Immature natural killer cell (primary cell): ENCODE measurements at regions not wholly inside any gene's neighbourhood (a gene's known extent, or its start where the extent isn't known, plus 50 kb on each side); places are given as distances from the start of the nearest gene placed in this dataset.

Experiments used
- DNase-seq, 3 donors: peaks; one replicate each; pipeline ENCODE4 v3.0.0; 2022; ENCODE audit warnings: mixed read lengths in 1 of 3
- H3K27ac Mint-ChIP-seq, 6 donors: one replicate each; pipeline ENCODE4 v1.8.0; 2020; ENCODE audit warnings: mixed read lengths in 6 of 6, mild to moderate bottlenecking in 5 of 6, inconsistent platforms in 4 of 6, moderate library complexity in 3 of 6
- H3K27me3 Mint-ChIP-seq, 3 donors: one replicate each; pipeline ENCODE4 v1.8.0; 2020 to 2021; ENCODE audit warnings: low read depth in 3 of 3, mild to moderate bottlenecking in 3 of 3, mixed read lengths in 3 of 3, moderate library complexity in 3 of 3, inconsistent platforms in 1 of 3
- H3K36me3 Mint-ChIP-seq, 3 donors: one replicate each; pipeline ENCODE4 v1.8.0; 2020; ENCODE audit warnings: mixed read lengths in 3 of 3, inconsistent platforms in 2 of 3, mild to moderate bottlenecking in 2 of 3
- H3K4me1 Mint-ChIP-seq, 2 donors: one replicate each; pipeline ENCODE4 v1.8.0; 2020; ENCODE audit warnings: inconsistent platforms in 2 of 2, mild to moderate bottlenecking in 2 of 2, mixed read lengths in 2 of 2, moderate library complexity in 1 of 2
- H3K4me3 Mint-ChIP-seq, 5 donors: one replicate each; pipeline ENCODE4 v1.8.0; 2020; ENCODE audit warnings: mild to moderate bottlenecking in 5 of 5, mixed read lengths in 5 of 5, inconsistent platforms in 3 of 5, moderate library complexity in 3 of 5
- H3K9me3 Mint-ChIP-seq, 6 donors: one replicate each; pipeline ENCODE4 v1.8.0; 2020; ENCODE audit warnings: mild to moderate bottlenecking in 6 of 6, mixed read lengths in 6 of 6, inconsistent platforms in 4 of 6, moderate library complexity in 3 of 6

DNA sequence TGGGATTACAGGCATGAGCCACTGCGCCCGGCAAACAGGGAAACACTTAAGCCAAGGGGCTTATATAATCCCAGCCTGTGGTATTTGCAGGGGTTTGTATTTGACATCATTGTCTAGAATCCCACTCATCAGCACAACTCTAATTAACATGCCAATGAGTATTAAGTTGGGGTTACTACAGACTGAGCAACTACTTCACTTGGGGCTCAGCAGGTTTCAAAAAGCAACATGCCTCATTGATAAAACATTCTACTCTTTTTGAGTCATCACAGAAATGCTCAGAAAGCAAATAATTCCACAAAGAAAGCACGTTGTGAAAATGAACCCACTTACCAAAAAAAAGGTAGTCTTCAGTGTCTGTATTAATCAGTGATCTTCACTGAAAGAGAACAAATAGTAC is 236.9 kb upstream of the CELF2 start:
- no peak overlapping the region for H3K27ac Mint-ChIP-seq
- H3K27me3 Mint-ChIP-seq: peaks cover 5 to 12% (median 7%) of the 10 kb centered on the region in 3 donors
- no peak overlapping the region for H3K4me3 Mint-ChIP-seq
- H3K36me3 Mint-ChIP-seq: no peaks in the 10 kb centered on the region
- H3K4me1 Mint-ChIP-seq: no peaks in the 10 kb centered on the region
- no peak for DNase-seq
- H3K9me3 Mint-ChIP-seq: peaks cover 0 to 3% (median 0%) of the 10 kb centered on the region in 6 donors

DNA sequence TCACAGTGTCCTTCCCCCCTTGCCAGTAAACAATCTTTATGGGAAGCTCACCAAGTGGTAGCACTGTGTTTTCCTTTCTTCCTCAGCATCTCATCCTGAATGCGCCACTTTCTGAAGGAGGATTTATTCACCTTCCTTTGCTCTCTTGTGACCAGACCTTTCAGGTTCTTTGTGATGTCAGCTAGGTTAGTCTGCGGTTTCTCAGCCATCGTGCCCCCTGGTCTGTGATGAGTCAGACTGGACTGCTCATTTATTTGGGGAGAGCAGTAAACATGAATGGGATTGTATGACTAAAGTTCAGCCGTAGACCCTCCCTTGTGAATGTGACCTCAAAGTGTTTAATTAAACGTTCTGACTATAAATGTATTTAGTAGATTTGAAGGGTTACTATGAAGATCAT is 235.1 kb upstream of the CELF2 start:
- H3K4me3 Mint-ChIP-seq: no peak overlapping the region
- H3K27me3 Mint-ChIP-seq: peaks cover 4 to 13% (median 6%) of the 10 kb centered on the region in 3 donors
- DNase-seq: no peak
- no peaks in the 10 kb centered on the region for H3K4me1 Mint-ChIP-seq
- H3K27ac Mint-ChIP-seq: no peak overlapping the region
- peaks cover 0 to 3% (median 0%) of the 10 kb centered on the region in 6 donors for H3K9me3 Mint-ChIP-seq
- H3K36me3 Mint-ChIP-seq: no peaks in the 10 kb centered on the region

DNA sequence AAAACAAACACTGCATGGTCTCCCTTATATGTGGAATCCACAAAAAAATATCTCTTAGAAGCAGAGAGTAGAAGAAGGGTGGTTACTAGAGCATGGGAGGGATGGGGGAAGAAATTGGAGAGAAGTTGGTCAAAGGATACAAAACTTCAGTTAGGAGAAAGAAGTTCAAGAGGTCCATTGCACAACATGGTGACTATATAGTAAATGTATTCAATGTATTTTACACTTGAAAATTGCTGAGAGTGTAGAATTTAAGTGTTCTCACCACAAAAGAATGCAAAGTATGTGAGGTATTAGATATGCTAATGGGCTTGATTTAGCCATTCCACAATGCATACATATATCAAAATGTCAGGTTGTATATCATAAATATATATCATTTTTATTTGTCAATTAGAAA is 232.0 kb upstream of the CELF2 start:
- DNase-seq: no peak
- Mint-ChIP-seq H3K27ac (no peak overlapping the region), H3K9me3 (peaks cover 0 to 2% (median 0%) of the 10 kb centered on the region in 6 donors), H3K27me3 (peaks cover 4 to 11% (median 5%) of the 10 kb centered on the region in 3 donors), H3K36me3 (no peaks in the 10 kb centered on the region), H3K4me3 (no peak overlapping the region), H3K4me1 (no peaks in the 10 kb centered on the region)

DNA sequence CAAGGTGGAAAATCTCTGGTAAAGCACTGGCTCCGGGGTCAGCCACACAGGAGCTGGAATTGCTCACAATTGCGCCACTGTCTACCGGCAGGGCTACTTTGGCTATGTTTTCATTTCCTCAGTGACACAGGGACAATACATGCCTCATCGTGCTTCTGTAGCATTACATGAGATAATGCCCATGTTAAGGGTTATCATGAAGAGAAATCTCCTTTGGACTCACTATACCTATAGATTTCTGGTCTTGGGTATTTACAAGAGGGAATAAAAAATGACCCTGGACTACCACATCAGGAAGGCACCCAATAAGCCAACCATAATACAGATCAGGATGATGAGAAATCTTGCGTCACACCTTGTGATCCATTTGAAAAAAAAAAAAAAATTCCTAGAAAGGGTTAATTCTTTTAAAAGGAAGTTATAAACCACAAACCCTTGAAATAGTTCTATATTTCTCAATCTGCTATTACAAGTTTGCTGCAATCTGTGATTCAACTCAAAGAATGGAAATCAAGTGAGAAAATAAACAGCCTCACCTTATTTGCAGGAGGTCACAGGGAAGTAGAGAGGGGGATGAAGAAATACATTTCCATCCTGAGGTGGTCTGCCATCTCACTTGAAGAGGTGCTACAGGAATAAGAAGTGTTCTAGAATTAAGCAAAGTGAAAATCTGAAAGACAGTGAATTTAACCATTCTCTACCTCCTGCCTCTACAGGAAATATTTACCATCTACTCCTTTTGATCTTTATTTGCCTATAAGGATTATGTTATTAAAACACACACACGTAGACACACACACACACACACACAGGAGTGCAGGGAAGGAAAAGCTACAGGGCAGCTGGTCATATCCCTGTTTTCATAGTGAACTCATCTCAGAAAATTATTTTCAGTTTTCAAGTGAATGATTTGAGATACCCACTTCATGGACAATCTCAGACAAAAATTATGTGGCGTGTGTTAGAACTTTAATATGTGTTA is 231.3 kb upstream of the CELF2 start:
- H3K27ac Mint-ChIP-seq: no peak overlapping the region
- H3K4me1 Mint-ChIP-seq: no peaks in the 10 kb centered on the region
- H3K4me3 Mint-ChIP-seq: no peak overlapping the region
- no peaks in the 10 kb centered on the region for H3K36me3 Mint-ChIP-seq
- peaks cover 2 to 10% (median 5%) of the 10 kb centered on the region in 3 donors for H3K27me3 Mint-ChIP-seq
- DNase-seq: no peak
- H3K9me3 Mint-ChIP-seq: peaks cover 0 to 2% (median 0%) of the 10 kb centered on the region in 6 donors

- peaks cover 4 to 13% (median 5%) of the 10 kb centered on the region in 3 donors for H3K27me3 Mint-ChIP-seq
- H3K27ac Mint-ChIP-seq: no peak overlapping the region
- no peak for DNase-seq
- peaks cover 0 to 4% (median 0%) of the 10 kb centered on the region in 6 donors for H3K9me3 Mint-ChIP-seq
- no peaks in the 10 kb centered on the region for H3K4me1 Mint-ChIP-seq
- H3K36me3 Mint-ChIP-seq: no peaks in the 10 kb centered on the region
- H3K4me3 Mint-ChIP-seq: no peak overlapping the region
Measured at GRCh38 chr10:10787586-10787985, 230.1 kb upstream of the CELF2 start.

DNA sequence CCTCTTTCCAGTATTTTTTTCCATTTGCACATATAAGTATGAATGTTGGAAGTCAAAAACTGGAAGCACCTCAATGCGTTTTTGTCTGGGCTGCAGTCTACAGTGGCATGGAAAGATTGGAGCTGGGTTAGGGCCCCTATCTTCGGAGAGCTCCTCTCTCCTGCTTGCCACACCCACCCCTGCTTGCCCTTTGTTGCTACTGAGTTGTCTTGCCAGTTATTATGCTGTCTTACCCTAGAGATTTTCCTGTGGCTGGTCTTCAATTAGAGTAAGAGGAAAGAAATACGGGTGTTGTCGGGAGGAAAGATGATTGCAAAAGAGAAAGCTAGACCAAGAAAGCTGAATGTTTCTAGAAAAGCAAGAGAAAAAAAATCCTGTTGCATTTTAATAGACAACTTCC is 228.9 kb upstream of the CELF2 start:
- Mint-ChIP-seq H3K27me3 (peaks cover 5 to 17% (median 6%) of the 10 kb centered on the region in 3 donors), H3K36me3 (no peaks in the 10 kb centered on the region), H3K4me3 (no peak overlapping the region), H3K9me3 (peaks cover 0 to 4% (median 0%) of the 10 kb centered on the region in 6 donors), H3K27ac (no peak overlapping the region), H3K4me1 (no peaks in the 10 kb centered on the region)
- no peak for DNase-seq

DNA sequence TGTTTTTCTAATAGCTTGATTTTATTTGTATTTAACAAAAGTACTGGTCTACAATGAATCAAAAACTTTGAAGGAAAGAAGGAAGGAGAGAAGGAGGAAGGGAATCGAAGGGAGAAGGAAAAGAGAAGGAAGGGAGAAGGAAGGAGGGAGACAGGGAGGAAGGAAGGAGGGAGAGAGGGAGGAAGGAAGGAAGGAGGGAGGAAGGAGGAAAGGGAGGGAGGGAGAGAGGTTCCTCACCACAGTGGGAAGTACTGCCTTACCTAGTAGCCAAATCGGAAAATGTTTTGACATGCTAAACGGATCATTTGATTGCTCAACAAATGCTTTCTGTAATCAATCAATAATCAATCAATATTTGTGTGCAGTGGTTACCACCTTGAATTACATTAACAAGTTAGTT is 225.8 kb upstream of the CELF2 start:
- no peak for DNase-seq
- H3K27ac Mint-ChIP-seq: no peak overlapping the region
- no peak overlapping the region for H3K4me3 Mint-ChIP-seq
- H3K36me3 Mint-ChIP-seq: no peaks in the 10 kb centered on the region
- H3K27me3 Mint-ChIP-seq: peaks cover 5 to 21% (median 11%) of the 10 kb centered on the region in 3 donors
- H3K9me3 Mint-ChIP-seq: peaks cover 0 to 1% (median 0%) of the 10 kb centered on the region in 6 donors
- H3K4me1 Mint-ChIP-seq: no peaks in the 10 kb centered on the region

DNA sequence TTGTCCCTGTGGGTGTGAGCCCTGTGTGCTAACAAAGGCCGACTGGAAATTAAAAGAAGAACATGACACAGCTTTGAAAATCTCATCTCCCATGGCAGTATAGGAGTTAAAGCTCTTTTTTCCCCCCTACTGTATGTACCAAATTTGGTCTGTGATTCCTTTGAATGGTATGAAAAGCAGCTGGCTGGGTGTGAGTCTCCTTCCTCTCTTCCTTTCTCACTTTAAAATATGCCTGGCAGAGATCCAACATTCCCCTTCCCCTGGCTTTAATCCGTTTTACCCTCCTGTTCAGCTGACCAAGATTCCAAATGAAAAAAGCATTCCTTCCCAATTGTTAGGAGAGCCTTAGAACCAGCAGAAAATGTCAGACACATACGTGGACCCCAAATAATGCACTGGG is 225.0 kb upstream of the CELF2 start:
- Mint-ChIP-seq H3K4me1 (no peaks in the 10 kb centered on the region), H3K36me3 (no peaks in the 10 kb centered on the region), H3K9me3 (peaks cover 0 to 1% (median 0%) of the 10 kb centered on the region in 6 donors), H3K4me3 (no peak overlapping the region), H3K27ac (no peak overlapping the region), H3K27me3 (peaks cover 2 to 21% (median 12%) of the 10 kb centered on the region in 3 donors)
- no peak for DNase-seq

DNA sequence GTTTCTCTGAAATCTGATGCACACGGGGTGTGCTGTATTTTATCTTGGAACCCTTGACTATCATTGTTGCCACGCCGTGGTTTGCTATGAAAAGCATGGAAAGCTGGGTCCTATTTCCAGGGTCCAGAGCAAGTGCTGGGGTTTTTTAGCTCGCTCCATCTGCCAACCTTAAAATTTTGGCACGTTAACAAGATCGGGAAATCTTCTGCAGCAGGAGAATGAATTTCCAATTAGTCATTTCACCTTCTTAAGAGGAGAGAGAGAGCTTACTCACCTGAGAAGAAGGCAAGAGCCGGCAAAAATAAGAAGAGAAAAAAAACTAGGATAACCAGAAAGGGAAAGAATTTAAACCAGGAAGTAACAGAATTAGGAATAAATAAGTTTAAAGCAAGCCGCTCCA is 223.6 kb upstream of the CELF2 start:
- no peak overlapping the region for H3K27ac Mint-ChIP-seq
- H3K36me3 Mint-ChIP-seq: no peaks in the 10 kb centered on the region
- H3K9me3 Mint-ChIP-seq: peaks cover 0 to 1% (median 0%) of the 10 kb centered on the region in 6 donors
- H3K27me3 Mint-ChIP-seq: peaks cover 2 to 18% (median 12%) of the 10 kb centered on the region in 3 donors
- no peaks in the 10 kb centered on the region for H3K4me1 Mint-ChIP-seq
- DNase-seq: no peak
- no peak overlapping the region for H3K4me3 Mint-ChIP-seq

GRCh38 chr10:10794791-10795191 is 222.9 kb upstream of the CELF2 start:
- no peak overlapping the region for H3K4me3 Mint-ChIP-seq
- peaks cover 2 to 19% (median 12%) of the 10 kb centered on the region in 3 donors for H3K27me3 Mint-ChIP-seq
- H3K4me1 Mint-ChIP-seq: no peaks in the 10 kb centered on the region
- no peak for DNase-seq
- no peak overlapping the region for H3K27ac Mint-ChIP-seq
- H3K36me3 Mint-ChIP-seq: no peaks in the 10 kb centered on the region
- peaks cover 0 to 1% (median 0%) of the 10 kb centered on the region in 6 donors for H3K9me3 Mint-ChIP-seq

GRCh38 chr10:10796061-10796773 is 221.5 kb upstream of the CELF2 start:
- Mint-ChIP-seq H3K27ac (no peak overlapping the region), H3K9me3 (peaks cover 0 to 1% (median 0%) of the 10 kb centered on the region in 6 donors), H3K4me3 (no peak overlapping the region), H3K36me3 (no peaks in the 10 kb centered on the region), H3K4me1 (no peaks in the 10 kb centered on the region), H3K27me3 (peaks cover 2 to 19% (median 12%) of the 10 kb centered on the region in 3 donors)
- DNase-seq: no peak

GRCh38 chr10:10796774-10797415 is 220.8 kb upstream of the CELF2 start:
- no peaks in the 10 kb centered on the region for H3K9me3 Mint-ChIP-seq
- no peaks in the 10 kb centered on the region for H3K36me3 Mint-ChIP-seq
- H3K27me3 Mint-ChIP-seq: peaks cover 2 to 18% (median 12%) of the 10 kb centered on the region in 3 donors
- no peak overlapping the region for H3K27ac Mint-ChIP-seq
- no peak for DNase-seq
- H3K4me1 Mint-ChIP-seq: no peaks in the 10 kb centered on the region
- H3K4me3 Mint-ChIP-seq: no peak overlapping the region

GRCh38 chr10:10797513-10797912 is 220.2 kb upstream of the CELF2 start:
- Mint-ChIP-seq H3K27ac (no peak overlapping the region), H3K27me3 (peaks cover 2 to 15% (median 10%) of the 10 kb centered on the region in 3 donors), H3K4me1 (no peaks in the 10 kb centered on the region), H3K9me3 (no peaks in the 10 kb centered on the region), H3K4me3 (no peak overlapping the region), H3K36me3 (no peaks in the 10 kb centered on the region)
- no peak for DNase-seq
